GM23338 (cell line): ENCODE measurements at regions not wholly inside any gene's neighbourhood (a gene's known extent, or its start where the extent isn't known, plus 50 kb on each side); places are given as distances from the start of the nearest gene placed in this dataset.

Experiments used
- ATAC-seq: fragments of 200-7000 bp; cut with Tn5 transposase; 3 replicates; pipeline ENCODE4 v1.9.1; 2020
- DNase-seq: peaks from one replicate; pipeline ENCODE4 v3.0.0-alpha.2; 2015; ENCODE audit warnings: low spot score
- H2AFZ ChIP-seq: fragments of 200-600 bp; sonication (generic); 2 replicates; pipeline ENCODE4 v1.8.0; 2016; ENCODE audit warnings: antibody characterized with exemption, mild to moderate bottlenecking, moderate library complexity
- H3F3A ChIP-seq: fragments of 200-600 bp; sonication (generic); replicated peaks from 2 replicates; pipeline ENCODE4 v1.8.0; 2017; ENCODE audit warnings: antibody characterized with exemption, mixed run types, low read depth
- H3K27ac ChIP-seq: fragments of 200-600 bp; sonication (generic); 2 replicates; pipeline ENCODE4 v1.6.1; 2016; ENCODE audit warnings: low read depth
- H3K27me3 ChIP-seq: fragments of 200-600 bp; sonication (generic); 2 replicates; pipeline ENCODE4 v1.8.0; 2016; ENCODE audit warnings: mild to moderate bottlenecking, mixed run types, moderate library complexity; ENCODE audit not compliant: insufficient read depth
- H3K36me3 ChIP-seq: fragments of 200-600 bp; sonication (generic); 2 replicates; pipeline ENCODE4 v1.8.0; 2016; ENCODE audit warnings: mild to moderate bottlenecking; ENCODE audit not compliant: insufficient read depth
- H3K4me1 ChIP-seq: fragments of 200-600 bp; sonication (generic); 2 replicates; pipeline ENCODE4 v1.8.0; 2016; ENCODE audit warnings: mild to moderate bottlenecking, moderate library complexity; ENCODE audit not compliant: insufficient read depth
- H3K4me2 ChIP-seq: fragments of 200-600 bp; sonication (generic); 2 replicates; pipeline ENCODE4 v1.7.1; 2017; ENCODE audit warnings: mixed run types
- H3K4me3 ChIP-seq: fragments of 200-600 bp; sonication (generic); 2 replicates; pipeline ENCODE4 v1.6.1; 2016; ENCODE audit warnings: mixed run types
- H3K79me2 ChIP-seq: fragments of 200-600 bp; sonication (generic); replicated peaks from 2 replicates; pipeline ENCODE4 v1.8.0; 2017; ENCODE audit warnings: mild to moderate bottlenecking; ENCODE audit not compliant: insufficient read depth
- H3K9me2 ChIP-seq: fragments of 200-600 bp; sonication (generic); 2 replicates; pipeline ENCODE4 v1.8.0; 2017; ENCODE audit not compliant: insufficient read depth
- H4K20me1 ChIP-seq: fragments of 200-600 bp; sonication (generic); replicated peaks from 2 replicates; pipeline ENCODE4 v1.8.0; 2017; ENCODE audit warnings: mild to moderate bottlenecking; ENCODE audit not compliant: insufficient read depth
- H3K27ac Mint-ChIP-seq: 2 replicates; pipeline ENCODE4 v1.8.0; 2020; ENCODE audit warnings: inconsistent platforms, mild to moderate bottlenecking, moderate library complexity, mixed read lengths
- H3K27me3 Mint-ChIP-seq: 3 replicates; pipeline ENCODE4 v1.8.0; 2022; ENCODE audit warnings: low read depth, mild to moderate bottlenecking, moderate library complexity, mixed read lengths, inconsistent platforms; ENCODE audit not compliant: insufficient read depth, poor library complexity
- H3K36me3 Mint-ChIP-seq: 3 replicates; pipeline ENCODE4 v1.8.0; 2021; ENCODE audit warnings: low read depth, mild to moderate bottlenecking, inconsistent platforms, moderate library complexity, mixed read lengths
- H3K4me1 Mint-ChIP-seq: 3 replicates; pipeline ENCODE4 v1.8.0; 2020; ENCODE audit warnings: mild to moderate bottlenecking, inconsistent platforms, mixed read lengths
- H3K4me3 Mint-ChIP-seq: 3 replicates; pipeline ENCODE4 v1.8.0; 2021; ENCODE audit warnings: moderate library complexity, mild to moderate bottlenecking, inconsistent platforms, mixed read lengths
- H3K9me3 Mint-ChIP-seq: 3 replicates; pipeline ENCODE4 v1.8.0; 2020; ENCODE audit warnings: moderate library complexity, mild to moderate bottlenecking, inconsistent platforms, mixed read lengths
- CREB1 ChIP-seq: fragments of 250-450 bp; sonication (Bioruptor Pico); IDR thresholded peaks from 2 replicates; pipeline ENCODE4 v1.5.0; 2020; ENCODE audit warnings: low read depth, mild to moderate bottlenecking, moderate library complexity
- EZH2 ChIP-seq: fragments of 200-600 bp; sonication (generic); IDR thresholded peaks from one replicate; pipeline ENCODE4 v1.8.0; 2017; ENCODE audit warnings: antibody characterized with exemption, mild to moderate bottlenecking, low read depth; ENCODE audit not compliant: unreplicated experiment
- NANOG ChIP-seq: IDR thresholded peaks from 2 replicates; pipeline ENCODE4 v1.6.1; 2016; ENCODE audit warnings: antibody characterized with exemption, borderline replicate concordance
- POLR2AphosphoS5 ChIP-seq: IDR thresholded peaks from 2 replicates; pipeline ENCODE4 v1.6.1; 2016; ENCODE audit warnings: antibody characterized with exemption, low read depth
- STAT1 ChIP-seq: IDR thresholded peaks from one replicate; pipeline ENCODE4 v1.6.1; 2016; ENCODE audit warnings: antibody characterized with exemption; ENCODE audit not compliant: unreplicated experiment
- ZNF114 ChIP-seq: fragments of 250-450 bp; sonication (Bioruptor Pico); IDR thresholded peaks from 2 replicates; pipeline ENCODE4 v1.5.0; 2020; ENCODE audit warnings: mild to moderate bottlenecking, moderate library complexity
- ZNF331 ChIP-seq: fragments of 250-450 bp; sonication (Bioruptor Pico); IDR thresholded peaks from 2 replicates; pipeline ENCODE4 v1.5.0; 2020; ENCODE audit warnings: low read depth, mild to moderate bottlenecking, moderate library complexity
- TF ChIP-seq, protein P1 (sequence below): fragments of 250-450 bp; sonication (Bioruptor Pico); IDR thresholded peaks from 2 replicates; pipeline ENCODE4 v1.5.0; 2020; ENCODE audit warnings: mild to moderate bottlenecking, moderate library complexity
- TF ChIP-seq, protein P2 (sequence below): IDR thresholded peaks from one replicate; pipeline ENCODE4 v1.6.1; 2018; ENCODE audit warnings: antibody characterized with exemption; ENCODE audit not compliant: unreplicated experiment
- TF ChIP-seq, protein P3 (sequence below): IDR thresholded peaks from 2 replicates; pipeline ENCODE4 v1.6.1; 2016; ENCODE audit warnings: antibody characterized with exemption

DNA sequence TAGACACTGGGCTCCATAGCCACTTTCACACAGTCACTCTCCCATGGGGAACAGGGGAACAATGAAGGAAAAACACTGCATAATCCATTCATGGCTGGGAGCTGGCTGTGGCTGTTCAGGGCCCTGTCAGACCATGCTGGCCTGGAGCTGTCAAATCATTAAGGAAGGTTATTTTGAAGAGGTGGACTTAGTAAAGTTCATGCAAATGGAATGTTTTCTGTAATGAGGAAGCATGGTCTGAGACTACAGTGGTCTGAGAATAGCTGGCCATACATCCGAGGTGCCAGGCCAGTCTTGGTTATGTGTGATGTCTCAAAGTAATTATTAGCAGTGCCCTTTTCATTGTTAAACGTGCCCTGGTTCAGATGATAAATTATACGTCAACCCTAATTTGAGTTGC is 117.1 kb upstream of the MRPS22 start:
- TF ChIP-seq EZH2 (no peak), STAT1 (no peak), POLR2AphosphoS5 (no peak), NANOG (no peak), ZNF114 (CRISPR knock-in tag) (no peak), CREB1 (CRISPR knock-in tag) (no peak), ZNF331 (CRISPR knock-in tag) (no peak)
- TF ChIP-seq, protein P1, sequence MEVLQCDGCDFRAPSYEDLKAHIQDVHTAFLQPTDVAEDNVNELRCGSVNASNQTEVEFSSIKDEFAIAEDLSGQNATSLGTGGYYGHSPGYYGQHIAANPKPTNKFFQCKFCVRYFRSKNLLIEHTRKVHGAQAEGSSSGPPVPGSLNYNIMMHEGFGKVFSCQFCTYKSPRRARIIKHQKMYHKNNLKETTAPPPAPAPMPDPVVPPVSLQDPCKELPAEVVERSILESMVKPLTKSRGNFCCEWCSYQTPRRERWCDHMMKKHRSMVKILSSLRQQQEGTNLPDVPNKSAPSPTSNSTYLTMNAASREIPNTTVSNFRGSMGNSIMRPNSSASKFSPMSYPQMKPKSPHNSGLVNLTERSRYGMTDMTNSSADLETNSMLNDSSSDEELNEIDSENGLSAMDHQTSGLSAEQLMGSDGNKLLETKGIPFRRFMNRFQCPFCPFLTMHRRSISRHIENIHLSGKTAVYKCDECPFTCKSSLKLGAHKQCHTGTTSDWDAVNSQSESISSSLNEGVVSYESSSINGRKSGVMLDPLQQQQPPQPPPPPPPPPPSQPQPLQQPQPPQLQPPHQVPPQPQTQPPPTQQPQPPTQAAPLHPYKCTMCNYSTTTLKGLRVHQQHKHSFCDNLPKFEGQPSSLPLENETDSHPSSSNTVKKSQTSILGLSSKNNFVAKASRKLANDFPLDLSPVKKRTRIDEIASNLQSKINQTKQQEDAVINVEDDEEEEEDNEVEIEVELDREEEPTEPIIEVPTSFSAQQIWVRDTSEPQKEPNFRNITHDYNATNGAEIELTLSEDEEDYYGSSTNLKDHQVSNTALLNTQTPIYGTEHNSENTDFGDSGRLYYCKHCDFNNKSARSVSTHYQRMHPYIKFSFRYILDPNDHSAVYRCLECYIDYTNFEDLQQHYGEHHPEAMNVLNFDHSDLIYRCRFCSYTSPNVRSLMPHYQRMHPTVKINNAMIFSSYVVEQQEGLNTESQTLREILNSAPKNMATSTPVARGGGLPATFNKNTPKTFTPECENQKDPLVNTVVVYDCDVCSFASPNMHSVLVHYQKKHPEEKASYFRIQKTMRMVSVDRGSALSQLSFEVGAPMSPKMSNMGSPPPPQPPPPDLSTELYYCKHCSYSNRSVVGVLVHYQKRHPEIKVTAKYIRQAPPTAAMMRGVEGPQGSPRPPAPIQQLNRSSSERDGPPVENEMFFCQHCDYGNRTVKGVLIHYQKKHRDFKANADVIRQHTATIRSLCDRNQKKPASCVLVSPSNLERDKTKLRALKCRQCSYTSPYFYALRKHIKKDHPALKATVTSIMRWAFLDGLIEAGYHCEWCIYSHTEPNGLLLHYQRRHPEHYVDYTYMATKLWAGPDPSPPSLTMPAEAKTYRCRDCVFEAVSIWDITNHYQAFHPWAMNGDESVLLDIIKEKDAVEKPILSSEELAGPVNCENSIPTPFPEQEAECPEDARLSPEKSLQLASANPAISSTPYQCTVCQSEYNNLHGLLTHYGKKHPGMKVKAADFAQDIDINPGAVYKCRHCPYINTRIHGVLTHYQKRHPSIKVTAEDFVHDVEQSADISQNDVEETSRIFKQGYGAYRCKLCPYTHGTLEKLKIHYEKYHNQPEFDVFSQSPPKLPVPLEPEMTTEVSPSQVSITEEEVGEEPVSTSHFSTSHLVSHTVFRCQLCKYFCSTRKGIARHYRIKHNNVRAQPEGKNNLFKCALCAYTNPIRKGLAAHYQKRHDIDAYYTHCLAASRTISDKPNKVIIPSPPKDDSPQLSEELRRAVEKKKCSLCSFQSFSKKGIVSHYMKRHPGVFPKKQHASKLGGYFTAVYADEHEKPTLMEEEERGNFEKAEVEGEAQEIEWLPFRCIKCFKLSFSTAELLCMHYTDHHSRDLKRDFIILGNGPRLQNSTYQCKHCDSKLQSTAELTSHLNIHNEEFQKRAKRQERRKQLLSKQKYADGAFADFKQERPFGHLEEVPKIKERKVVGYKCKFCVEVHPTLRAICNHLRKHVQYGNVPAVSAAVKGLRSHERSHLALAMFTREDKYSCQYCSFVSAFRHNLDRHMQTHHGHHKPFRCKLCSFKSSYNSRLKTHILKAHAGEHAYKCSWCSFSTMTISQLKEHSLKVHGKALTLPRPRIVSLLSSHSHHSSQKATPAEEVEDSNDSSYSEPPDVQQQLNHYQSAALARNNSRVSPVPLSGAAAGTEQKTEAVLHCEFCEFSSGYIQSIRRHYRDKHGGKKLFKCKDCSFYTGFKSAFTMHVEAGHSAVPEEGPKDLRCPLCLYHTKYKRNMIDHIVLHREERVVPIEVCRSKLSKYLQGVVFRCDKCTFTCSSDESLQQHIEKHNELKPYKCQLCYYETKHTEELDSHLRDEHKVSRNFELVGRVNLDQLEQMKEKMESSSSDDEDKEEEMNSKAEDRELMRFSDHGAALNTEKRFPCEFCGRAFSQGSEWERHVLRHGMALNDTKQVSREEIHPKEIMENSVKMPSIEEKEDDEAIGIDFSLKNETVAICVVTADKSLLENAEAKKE (CRISPR knock-in tag): no peak
- TF ChIP-seq, protein P2, sequence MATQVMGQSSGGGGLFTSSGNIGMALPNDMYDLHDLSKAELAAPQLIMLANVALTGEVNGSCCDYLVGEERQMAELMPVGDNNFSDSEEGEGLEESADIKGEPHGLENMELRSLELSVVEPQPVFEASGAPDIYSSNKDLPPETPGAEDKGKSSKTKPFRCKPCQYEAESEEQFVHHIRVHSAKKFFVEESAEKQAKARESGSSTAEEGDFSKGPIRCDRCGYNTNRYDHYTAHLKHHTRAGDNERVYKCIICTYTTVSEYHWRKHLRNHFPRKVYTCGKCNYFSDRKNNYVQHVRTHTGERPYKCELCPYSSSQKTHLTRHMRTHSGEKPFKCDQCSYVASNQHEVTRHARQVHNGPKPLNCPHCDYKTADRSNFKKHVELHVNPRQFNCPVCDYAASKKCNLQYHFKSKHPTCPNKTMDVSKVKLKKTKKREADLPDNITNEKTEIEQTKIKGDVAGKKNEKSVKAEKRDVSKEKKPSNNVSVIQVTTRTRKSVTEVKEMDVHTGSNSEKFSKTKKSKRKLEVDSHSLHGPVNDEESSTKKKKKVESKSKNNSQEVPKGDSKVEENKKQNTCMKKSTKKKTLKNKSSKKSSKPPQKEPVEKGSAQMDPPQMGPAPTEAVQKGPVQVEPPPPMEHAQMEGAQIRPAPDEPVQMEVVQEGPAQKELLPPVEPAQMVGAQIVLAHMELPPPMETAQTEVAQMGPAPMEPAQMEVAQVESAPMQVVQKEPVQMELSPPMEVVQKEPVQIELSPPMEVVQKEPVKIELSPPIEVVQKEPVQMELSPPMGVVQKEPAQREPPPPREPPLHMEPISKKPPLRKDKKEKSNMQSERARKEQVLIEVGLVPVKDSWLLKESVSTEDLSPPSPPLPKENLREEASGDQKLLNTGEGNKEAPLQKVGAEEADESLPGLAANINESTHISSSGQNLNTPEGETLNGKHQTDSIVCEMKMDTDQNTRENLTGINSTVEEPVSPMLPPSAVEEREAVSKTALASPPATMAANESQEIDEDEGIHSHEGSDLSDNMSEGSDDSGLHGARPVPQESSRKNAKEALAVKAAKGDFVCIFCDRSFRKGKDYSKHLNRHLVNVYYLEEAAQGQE: no peak
- TF ChIP-seq, protein P3, sequence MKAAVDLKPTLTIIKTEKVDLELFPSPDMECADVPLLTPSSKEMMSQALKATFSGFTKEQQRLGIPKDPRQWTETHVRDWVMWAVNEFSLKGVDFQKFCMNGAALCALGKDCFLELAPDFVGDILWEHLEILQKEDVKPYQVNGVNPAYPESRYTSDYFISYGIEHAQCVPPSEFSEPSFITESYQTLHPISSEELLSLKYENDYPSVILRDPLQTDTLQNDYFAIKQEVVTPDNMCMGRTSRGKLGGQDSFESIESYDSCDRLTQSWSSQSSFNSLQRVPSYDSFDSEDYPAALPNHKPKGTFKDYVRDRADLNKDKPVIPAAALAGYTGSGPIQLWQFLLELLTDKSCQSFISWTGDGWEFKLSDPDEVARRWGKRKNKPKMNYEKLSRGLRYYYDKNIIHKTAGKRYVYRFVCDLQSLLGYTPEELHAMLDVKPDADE: no peak
- Mint-ChIP-seq H3K4me1 (no peaks in the 10 kb centered on the region), H3K27ac (no peak overlapping the region), H3K9me3 (no peaks in the 10 kb centered on the region), H3K27me3 (peaks cover 4% of the 10 kb centered on the region), H3K4me3 (no peak overlapping the region), H3K36me3 (no peaks in the 10 kb centered on the region)
- H3K79me2 ChIP-seq: no peaks in the 10 kb centered on the region
- no peak overlapping the region for H2AFZ ChIP-seq
- H3K4me1 ChIP-seq: no peaks in the 10 kb centered on the region
- H3K4me3 ChIP-seq: no peak overlapping the region
- no peak overlapping the region for H3K4me2 ChIP-seq
- no peaks in the 10 kb centered on the region for H4K20me1 ChIP-seq
- H3K27me3 ChIP-seq: no peaks in the 10 kb centered on the region
- no peak overlapping the region for H3K27ac ChIP-seq
- DNase-seq (no peak), ATAC-seq (no peak)
- no peaks in the 10 kb centered on the region for H3F3A ChIP-seq
- H3K9me2 ChIP-seq: no peaks in the 10 kb centered on the region
- H3K36me3 ChIP-seq: no peaks in the 10 kb centered on the region
